ENCODE measurements at regions not wholly inside any gene's neighbourhood (a gene's known extent, or its start where the extent isn't known, plus 50 kb on each side); places are given as distances from the start of the nearest gene placed in this dataset.

DNA sequence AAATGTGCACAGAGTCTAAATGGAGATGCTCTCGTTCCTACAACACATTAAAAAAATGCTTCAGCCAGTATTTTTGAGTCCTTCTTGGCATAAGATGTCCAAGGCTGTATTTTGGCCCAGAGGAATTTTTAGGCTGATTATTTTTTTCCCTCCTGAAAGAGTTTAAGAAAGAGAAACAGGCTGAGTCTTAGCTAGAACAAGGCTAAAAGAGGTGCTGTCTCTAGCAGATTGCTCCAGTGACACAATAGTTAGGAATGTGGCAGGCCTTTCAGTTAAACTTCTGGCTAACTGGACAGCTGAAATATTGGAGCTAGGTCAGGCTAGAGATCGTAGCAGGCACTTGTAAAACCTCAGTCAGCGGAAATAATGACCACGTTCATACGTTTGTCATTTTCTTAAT is 271.4 kb upstream of the RARB start:
- no peak for TF ChIP-seq EP300 (IDR thresholded peaks at IDR 0.05)
- TF ChIP-seq, protein P1, sequence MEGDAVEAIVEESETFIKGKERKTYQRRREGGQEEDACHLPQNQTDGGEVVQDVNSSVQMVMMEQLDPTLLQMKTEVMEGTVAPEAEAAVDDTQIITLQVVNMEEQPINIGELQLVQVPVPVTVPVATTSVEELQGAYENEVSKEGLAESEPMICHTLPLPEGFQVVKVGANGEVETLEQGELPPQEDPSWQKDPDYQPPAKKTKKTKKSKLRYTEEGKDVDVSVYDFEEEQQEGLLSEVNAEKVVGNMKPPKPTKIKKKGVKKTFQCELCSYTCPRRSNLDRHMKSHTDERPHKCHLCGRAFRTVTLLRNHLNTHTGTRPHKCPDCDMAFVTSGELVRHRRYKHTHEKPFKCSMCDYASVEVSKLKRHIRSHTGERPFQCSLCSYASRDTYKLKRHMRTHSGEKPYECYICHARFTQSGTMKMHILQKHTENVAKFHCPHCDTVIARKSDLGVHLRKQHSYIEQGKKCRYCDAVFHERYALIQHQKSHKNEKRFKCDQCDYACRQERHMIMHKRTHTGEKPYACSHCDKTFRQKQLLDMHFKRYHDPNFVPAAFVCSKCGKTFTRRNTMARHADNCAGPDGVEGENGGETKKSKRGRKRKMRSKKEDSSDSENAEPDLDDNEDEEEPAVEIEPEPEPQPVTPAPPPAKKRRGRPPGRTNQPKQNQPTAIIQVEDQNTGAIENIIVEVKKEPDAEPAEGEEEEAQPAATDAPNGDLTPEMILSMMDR (IDR thresholded peaks at IDR 0.05): no peak

Measured in esophagus muscularis mucosa (tissue), 3 donors.